ENCODE measurements at regions not wholly inside any gene's neighbourhood (a gene's known extent, or its start where the extent isn't known, plus 50 kb on each side); places are given as distances from the start of the nearest gene placed in this dataset.

DNA sequence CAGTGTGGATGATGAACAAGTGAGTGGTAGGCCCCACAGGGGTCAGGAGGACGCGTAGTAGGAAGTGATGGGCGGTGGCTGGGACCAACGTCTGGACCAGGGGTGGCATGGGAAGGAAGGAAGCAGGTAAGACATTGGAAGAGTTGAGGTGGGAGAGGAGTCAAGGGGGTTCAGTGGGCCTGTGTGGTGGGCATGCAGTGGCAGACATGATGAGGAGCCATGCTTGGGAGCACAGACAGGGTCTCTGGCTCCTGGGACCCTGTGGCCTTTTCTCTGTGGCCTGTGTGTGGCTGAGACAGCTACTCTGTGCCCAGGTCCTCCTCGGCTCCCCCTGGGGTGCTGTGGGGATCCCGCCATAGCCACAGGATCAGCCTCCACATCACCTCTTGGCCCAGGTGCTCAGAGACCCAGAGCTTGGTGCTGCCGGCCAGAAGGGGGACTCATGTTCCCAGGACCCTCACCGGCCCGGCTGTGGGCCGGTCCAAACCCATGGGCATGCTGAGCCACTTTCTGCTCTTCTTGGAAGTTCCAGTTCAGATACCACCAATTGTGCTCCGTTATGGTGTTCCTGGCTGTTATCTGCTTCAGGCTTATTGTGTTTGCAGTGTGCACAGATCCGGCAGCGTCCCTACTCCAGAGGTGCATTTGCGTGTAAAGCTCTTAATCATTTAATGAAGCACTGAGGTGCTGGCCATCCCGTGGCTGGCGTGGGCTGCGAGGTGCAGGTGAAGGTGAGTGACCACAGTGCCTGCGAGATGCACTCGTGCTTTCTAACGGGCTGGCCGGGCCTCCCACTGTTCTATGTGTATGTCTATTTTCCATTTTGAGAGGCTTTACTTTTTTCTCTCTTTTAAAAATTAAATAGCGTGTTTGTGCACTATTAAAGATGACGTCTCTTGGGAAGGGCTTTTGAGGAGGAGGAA lies 147.9 kb downstream of the TEX29 start:
- Histone ChIP-seq H3K4me3 (no peak overlapping the region), H3K27me3 (replicated peaks in 1 of 7) (peaks cover 0 to 22% (median 0%) of the 10 kb centered on the region in 7 donors), H3K9me3 (no peaks in the 10 kb centered on the region), H3K27ac (no peak overlapping the region), H3K4me1 (peaks cover 0 to 5% (median 0%) of the 10 kb centered on the region in 6 donors), H3K36me3 (no peaks in the 10 kb centered on the region)
- intact Hi-C loops (cut with DNase I; ENCODE audit: low total_unique reads) = no loop called here
- no peak for TF ChIP-seq POLR2AphosphoS5 (IDR thresholded peaks at IDR 0.05)
- no peak for TF ChIP-seq CTCF (IDR thresholded peaks at IDR 0.05 in 8 of 11, conservative IDR thresholded peaks at IDR 0.05 in 3 of 11)
- TF ChIP-seq POLR2A (IDR thresholded peaks at IDR 0.05) = no peak
- DNase-seq = no peak
- WGBS, 5 donors = 88 to 92% (median 91%) methylated on average over 23 of the region's 23 CpGs

GRCh38 chr13:111469450-111469849 lies 149.0 kb downstream of the TEX29 start:
- peaks cover 0 to 5% (median 0%) of the 10 kb centered on the region in 6 donors for H3K4me1 ChIP-seq
- no peak overlapping the region for H3K4me3 ChIP-seq
- DNase-seq = no peak
- TF ChIP-seq POLR2AphosphoS5 (IDR thresholded peaks at IDR 0.05) = no peak
- TF ChIP-seq CTCF (IDR thresholded peaks at IDR 0.05 in 8 of 11, conservative IDR thresholded peaks at IDR 0.05 in 3 of 11) = no peak
- peaks cover 0 to 20% (median 0%) of the 10 kb centered on the region in 7 donors for H3K27me3 ChIP-seq (replicated peaks in 1 of 7)
- WGBS, 5 donors = 74 to 89% (median 82%) methylated on average over 4 to 5 of the region's 5 CpGs
- no peaks in the 10 kb centered on the region for H3K9me3 ChIP-seq
- intact Hi-C loops (cut with DNase I; ENCODE audit: low total_unique reads) = no loop called here
- H3K36me3 ChIP-seq = no peaks in the 10 kb centered on the region
- H3K27ac ChIP-seq = peak overlapping the region in 1 of 8 donors; percentile 21

DNA sequence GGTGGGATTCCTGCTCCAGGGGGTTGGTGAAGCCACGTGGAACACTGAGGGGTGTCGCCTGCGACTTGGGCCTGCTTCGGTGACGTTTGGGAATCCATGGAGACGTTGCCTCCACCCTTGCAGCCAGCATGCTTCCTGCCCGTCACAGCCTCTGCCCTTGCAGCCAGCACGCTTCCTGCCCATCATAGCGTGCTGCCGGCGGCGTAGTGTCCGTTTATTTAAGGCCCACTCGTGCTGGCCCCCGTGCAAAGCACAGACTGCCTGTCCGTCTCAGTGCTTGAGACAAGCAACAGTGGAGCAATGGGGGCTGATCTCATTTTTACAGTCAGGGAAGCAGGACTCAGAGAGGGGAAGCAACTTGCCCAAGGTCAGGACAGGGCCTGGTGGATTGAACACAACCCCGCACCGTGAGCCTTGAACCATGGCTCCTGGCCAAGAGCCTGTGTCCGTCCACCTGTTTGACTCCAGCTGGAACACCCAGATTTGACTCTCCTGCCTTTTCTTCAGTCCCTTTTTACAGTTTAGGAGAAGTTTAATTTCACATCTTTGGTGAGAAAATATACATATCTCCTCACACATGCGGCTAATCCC lies 149.6 kb downstream of the TEX29 start:
- 57 to 72% (median 69%) methylated on average over 16 to 20 of the region's 20 CpGs for WGBS, 5 donors
- peaks cover 0 to 5% (median 0%) of the 10 kb centered on the region in 6 donors for H3K4me1 ChIP-seq
- H3K36me3 ChIP-seq = no peaks in the 10 kb centered on the region
- H3K4me3 ChIP-seq = no peak overlapping the region
- intact Hi-C loops (cut with DNase I; ENCODE audit: low total_unique reads) = loop anchor here (10.0 kb wide), 1 partner anchor 1135 kb away; no protein-coding TSS in a partner anchor
- peaks cover 0 to 20% (median 0%) of the 10 kb centered on the region in 7 donors for H3K27me3 ChIP-seq (replicated peaks in 1 of 7)
- H3K9me3 ChIP-seq = no peaks in the 10 kb centered on the region
- peak overlapping the region in 1 of 8 donors; percentile 21 for H3K27ac ChIP-seq
- TF ChIP-seq CTCF (IDR thresholded peaks at IDR 0.05 in 8 of 11, conservative IDR thresholded peaks at IDR 0.05 in 3 of 11) = no peak
- peak; percentile 52 to 74 (median 65) for TF ChIP-seq POLR2AphosphoS5 (IDR thresholded peaks at IDR 0.05)
- no peak for TF ChIP-seq POLR2A (IDR thresholded peaks at IDR 0.05)
- DNase-seq = peak; percentile 81

DNA sequence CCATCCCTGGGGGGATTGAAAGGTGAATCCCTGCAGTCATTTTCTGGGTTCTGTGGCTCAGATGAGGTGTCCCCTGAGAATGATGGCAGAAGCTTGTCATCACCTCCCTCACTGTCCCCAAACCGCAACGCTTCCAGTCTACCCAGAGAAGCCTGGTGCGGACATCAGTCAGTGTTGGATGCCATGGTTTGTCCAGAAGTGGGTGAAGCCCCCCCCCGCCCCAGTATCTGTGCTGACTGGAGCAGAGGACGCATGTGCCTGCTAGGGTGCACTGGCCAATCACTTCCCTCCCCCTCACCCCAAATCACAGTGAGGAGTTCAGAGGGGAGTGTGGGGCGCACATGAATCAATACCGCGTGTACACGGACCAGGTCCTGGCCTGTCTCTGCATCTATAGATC lies 150.5 kb downstream of the TEX29 start:
- no peaks in the 10 kb centered on the region for H3K36me3 ChIP-seq
- H3K4me3 ChIP-seq = no peak overlapping the region
- no peak for TF ChIP-seq POLR2A (IDR thresholded peaks at IDR 0.05)
- TF ChIP-seq POLR2AphosphoS5 (IDR thresholded peaks at IDR 0.05) = no peak
- no peak for TF ChIP-seq CTCF (IDR thresholded peaks at IDR 0.05 in 8 of 11, conservative IDR thresholded peaks at IDR 0.05 in 3 of 11)
- intact Hi-C loops (cut with DNase I; ENCODE audit: low total_unique reads) = loop anchor here (10.0 kb wide), 1 partner anchor 1134 kb away; no protein-coding TSS in a partner anchor
- no peaks in the 10 kb centered on the region for H3K9me3 ChIP-seq
- DNase-seq = no peak
- peaks cover 0 to 20% (median 0%) of the 10 kb centered on the region in 7 donors for H3K27me3 ChIP-seq (replicated peaks in 1 of 7)
- H3K4me1 ChIP-seq = peaks cover 0 to 5% (median 0%) of the 10 kb centered on the region in 6 donors
- H3K27ac ChIP-seq = no peak overlapping the region
- 89 to 92% (median 91%) methylated on average over 9 of the region's 9 CpGs for WGBS, 5 donors

Data from spleen (tissue), 11 donors.